Type B pancreatic cell (in vitro differentiated cells): ENCODE measurements at regions not wholly inside any gene's neighbourhood (a gene's known extent, or its start where the extent isn't known, plus 50 kb on each side); places are given as distances from the start of the nearest gene placed in this dataset.
A peak's percentile ranks its signal among the peaks of the same experiment; 100 is the strongest.

ENCODE experiments used
- DNase-seq: peaks from one replicate; pipeline ENCODE4 v3.0.0; 2021; ENCODE audit warnings: mixed read lengths; ENCODE audit not compliant: unreplicated experiment; ENCODE audit errors: extremely low spot score
- H3K27ac Mint-ChIP-seq: 2 replicates; pipeline ENCODE4 v1.8.0; 2021; ENCODE audit warnings: mild to moderate bottlenecking, mixed read lengths
- H3K27me3 Mint-ChIP-seq: 2 replicates; pipeline ENCODE4 v1.8.0; 2021; ENCODE audit warnings: mixed read lengths
- H3K36me3 Mint-ChIP-seq: 2 replicates; pipeline ENCODE4 v1.8.0; 2021; ENCODE audit warnings: mixed read lengths
- H3K4me1 Mint-ChIP-seq: one replicate; pipeline ENCODE4 v1.8.0; 2021; ENCODE audit warnings: mixed read lengths; ENCODE audit not compliant: unreplicated experiment
- H3K4me3 Mint-ChIP-seq: 2 replicates; pipeline ENCODE4 v1.8.0; 2021; ENCODE audit warnings: mild to moderate bottlenecking, mixed read lengths
- H3K9me3 Mint-ChIP-seq: 2 replicates; pipeline ENCODE4 v1.8.0; 2021; ENCODE audit warnings: mixed read lengths
- TF ChIP-seq, protein P1 (sequence below): fragments of 200-600 bp; sonication (generic); conservative IDR thresholded peaks from 2 replicates; pipeline ENCODE4 v1.5.0; 2021; ENCODE audit warnings: antibody characterized with exemption, mild to moderate bottlenecking

DNA sequence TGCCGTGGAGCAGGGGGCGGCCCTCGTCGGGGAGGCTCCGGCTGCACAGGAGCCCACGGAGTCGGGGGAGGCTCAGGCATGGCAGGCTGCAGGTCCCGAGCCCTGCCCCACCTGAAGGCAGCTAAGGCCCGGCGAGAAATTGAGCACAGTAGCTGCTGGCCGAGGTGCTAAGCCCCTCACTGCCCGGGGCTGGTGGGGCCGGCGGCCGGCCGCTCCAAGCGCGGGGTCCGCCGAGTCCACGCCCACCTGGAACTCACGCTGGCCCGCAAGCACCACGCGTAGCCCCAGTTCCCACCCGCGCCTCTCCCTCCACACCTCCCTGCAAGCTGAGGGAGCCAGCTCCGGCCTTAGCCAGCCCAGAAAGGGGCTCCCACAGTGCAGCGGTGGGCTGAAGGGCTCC lies 589.4 kb downstream of the PPP4R3C start:
- Mint-ChIP-seq H3K27ac (no peak overlapping the region), H3K36me3 (no peaks in the 10 kb centered on the region), H3K27me3 (no peaks in the 10 kb centered on the region), H3K4me3 (no peak overlapping the region), H3K4me1 (no peaks in the 10 kb centered on the region), H3K9me3 (peaks cover 4% of the 10 kb centered on the region)
- TF ChIP-seq, protein P1, sequence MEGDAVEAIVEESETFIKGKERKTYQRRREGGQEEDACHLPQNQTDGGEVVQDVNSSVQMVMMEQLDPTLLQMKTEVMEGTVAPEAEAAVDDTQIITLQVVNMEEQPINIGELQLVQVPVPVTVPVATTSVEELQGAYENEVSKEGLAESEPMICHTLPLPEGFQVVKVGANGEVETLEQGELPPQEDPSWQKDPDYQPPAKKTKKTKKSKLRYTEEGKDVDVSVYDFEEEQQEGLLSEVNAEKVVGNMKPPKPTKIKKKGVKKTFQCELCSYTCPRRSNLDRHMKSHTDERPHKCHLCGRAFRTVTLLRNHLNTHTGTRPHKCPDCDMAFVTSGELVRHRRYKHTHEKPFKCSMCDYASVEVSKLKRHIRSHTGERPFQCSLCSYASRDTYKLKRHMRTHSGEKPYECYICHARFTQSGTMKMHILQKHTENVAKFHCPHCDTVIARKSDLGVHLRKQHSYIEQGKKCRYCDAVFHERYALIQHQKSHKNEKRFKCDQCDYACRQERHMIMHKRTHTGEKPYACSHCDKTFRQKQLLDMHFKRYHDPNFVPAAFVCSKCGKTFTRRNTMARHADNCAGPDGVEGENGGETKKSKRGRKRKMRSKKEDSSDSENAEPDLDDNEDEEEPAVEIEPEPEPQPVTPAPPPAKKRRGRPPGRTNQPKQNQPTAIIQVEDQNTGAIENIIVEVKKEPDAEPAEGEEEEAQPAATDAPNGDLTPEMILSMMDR = no peak
- no peak for DNase-seq

DNA sequence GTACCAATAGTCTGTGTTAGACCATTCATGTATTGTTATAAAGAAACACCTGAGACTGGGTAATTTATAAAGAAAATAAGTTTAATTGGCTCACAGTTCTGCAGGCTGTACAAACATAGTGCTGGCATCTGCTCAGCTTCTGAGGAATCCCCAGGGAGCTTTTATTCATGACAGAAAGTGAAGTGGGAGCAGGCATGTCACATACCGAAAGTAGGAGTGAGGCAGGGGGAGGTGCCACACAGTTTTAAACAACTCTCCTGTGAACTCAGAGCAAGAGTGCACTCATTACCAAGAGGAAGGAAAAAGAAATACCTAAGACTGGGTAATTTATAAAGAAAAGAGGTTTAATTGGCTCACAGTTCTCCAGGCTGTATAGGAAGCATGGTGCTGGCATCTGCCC lies 591.2 kb downstream of the PPP4R3C start:
- H3K4me1 Mint-ChIP-seq = no peaks in the 10 kb centered on the region
- TF ChIP-seq, protein P1 = no peak
- no peaks in the 10 kb centered on the region for H3K36me3 Mint-ChIP-seq
- H3K27ac Mint-ChIP-seq = no peak overlapping the region
- DNase-seq = no peak
- no peak overlapping the region for H3K4me3 Mint-ChIP-seq
- peaks cover 4% of the 10 kb centered on the region for H3K9me3 Mint-ChIP-seq
- no peaks in the 10 kb centered on the region for H3K27me3 Mint-ChIP-seq

DNA sequence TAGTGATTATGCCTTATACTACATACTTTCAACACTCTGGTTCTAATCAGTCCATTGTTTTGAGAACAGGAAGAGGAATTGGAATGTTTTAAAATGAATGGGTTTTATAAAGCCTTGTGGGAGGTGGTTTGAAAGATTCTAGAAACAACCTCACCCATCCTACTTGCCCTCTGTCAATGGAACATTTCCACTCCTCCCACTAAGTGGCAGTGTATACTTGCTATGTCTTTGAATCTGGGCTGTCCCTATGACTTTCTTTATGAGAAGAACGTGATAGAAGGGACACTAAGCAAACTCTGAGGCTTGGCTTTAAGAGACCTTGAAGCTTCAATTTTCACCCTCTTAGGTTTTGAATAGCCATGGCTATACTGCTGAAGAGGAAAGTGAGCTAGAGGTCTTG lies 611.2 kb downstream of the PPP4R3C start:
- H3K4me1 Mint-ChIP-seq = no peaks in the 10 kb centered on the region
- H3K27me3 Mint-ChIP-seq = no peaks in the 10 kb centered on the region
- no peak for DNase-seq
- H3K9me3 Mint-ChIP-seq = peaks cover 4% of the 10 kb centered on the region
- no peaks in the 10 kb centered on the region for H3K36me3 Mint-ChIP-seq
- H3K4me3 Mint-ChIP-seq = no peak overlapping the region
- H3K27ac Mint-ChIP-seq = no peak overlapping the region
- TF ChIP-seq, protein P1 = peak; percentile 38

DNA sequence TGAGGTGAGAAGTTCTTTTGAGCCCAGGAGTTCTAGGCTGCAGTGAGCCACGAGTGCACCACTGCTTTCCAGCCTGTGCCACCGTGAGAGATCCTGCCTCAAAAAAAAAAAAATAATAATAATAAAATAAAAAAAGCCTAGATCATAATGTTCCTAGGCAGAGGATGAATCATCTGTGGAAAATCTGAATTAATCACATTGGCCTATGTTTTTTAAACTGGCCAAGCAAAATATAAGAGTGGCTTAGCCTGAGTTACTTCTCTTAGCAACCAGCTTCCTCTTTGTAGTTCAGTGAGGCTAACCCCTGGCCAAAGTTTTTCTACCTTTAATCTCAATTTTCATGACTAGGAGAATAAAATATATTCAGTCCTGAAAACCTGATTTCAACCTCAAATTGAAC lies 614.6 kb downstream of the PPP4R3C start:
- no peak for DNase-seq
- Mint-ChIP-seq H3K4me1 (no peaks in the 10 kb centered on the region), H3K36me3 (no peaks in the 10 kb centered on the region), H3K27me3 (no peaks in the 10 kb centered on the region), H3K27ac (no peak overlapping the region), H3K4me3 (no peak overlapping the region), H3K9me3 (peaks cover 4% of the 10 kb centered on the region)
- TF ChIP-seq, protein P1 = no peak

DNA sequence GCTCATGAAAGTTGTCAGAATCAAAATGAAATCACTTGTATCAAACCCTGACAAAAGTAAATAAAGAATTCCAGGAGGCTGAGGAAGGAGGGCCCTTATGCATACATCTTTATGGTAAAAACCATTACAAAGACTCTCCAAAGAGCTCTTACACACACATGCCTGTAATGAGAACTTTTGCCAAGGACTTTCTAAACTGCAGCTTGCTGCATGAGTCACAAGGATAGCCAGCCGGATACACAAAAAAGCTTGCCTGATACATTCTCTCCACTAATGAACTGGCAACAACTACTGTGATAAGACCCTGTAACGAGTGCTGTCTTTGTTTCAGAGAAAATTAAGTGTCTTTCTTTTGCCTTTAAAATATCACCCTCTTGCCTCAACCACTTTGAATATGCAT lies 618.1 kb downstream of the PPP4R3C start:
- Mint-ChIP-seq H3K27me3 (no peaks in the 10 kb centered on the region), H3K27ac (no peak overlapping the region), H3K4me3 (no peak overlapping the region), H3K4me1 (no peaks in the 10 kb centered on the region), H3K9me3 (peaks cover 4% of the 10 kb centered on the region), H3K36me3 (no peaks in the 10 kb centered on the region)
- TF ChIP-seq, protein P1 = no peak
- DNase-seq = no peak

DNA sequence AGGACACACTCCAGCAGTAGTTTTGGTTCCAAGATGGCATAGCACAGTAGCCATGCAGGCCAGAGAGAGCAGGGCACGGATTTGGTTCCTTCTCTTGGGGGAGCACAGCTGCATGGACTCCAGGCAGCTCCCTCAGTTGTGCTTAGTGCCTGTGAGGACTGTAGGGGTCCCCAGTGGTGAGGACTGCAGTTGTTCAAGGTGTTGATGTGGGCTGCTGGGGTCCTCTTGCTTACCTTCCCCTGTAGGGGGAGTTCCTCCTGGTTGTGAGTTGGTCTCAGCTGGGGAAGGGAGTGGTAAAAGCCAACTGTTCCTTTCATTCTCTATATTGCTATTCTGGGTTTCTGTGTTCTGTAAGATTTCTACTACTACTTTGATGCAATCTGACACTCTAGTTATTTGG lies 606.5 kb downstream of the MAGEB5 start:
- TF ChIP-seq, protein P1 = no peak
- Mint-ChIP-seq H3K27me3 (no peaks in the 10 kb centered on the region), H3K9me3 (peaks cover 7% of the 10 kb centered on the region), H3K36me3 (no peaks in the 10 kb centered on the region), H3K27ac (no peak overlapping the region), H3K4me1 (no peaks in the 10 kb centered on the region), H3K4me3 (no peak overlapping the region)
- DNase-seq = no peak
